Neuronal stem cell (in vitro differentiated cells): ENCODE measurements at regions not wholly inside any gene's neighbourhood (a gene's known extent, or its start where the extent isn't known, plus 50 kb on each side); places are given as distances from the start of the nearest gene placed in this dataset.

Experiments
- DNase-seq: peaks from one replicate; pipeline ENCODE4 v3.0.0-alpha.2; 2013; ENCODE audit warnings: low spot score
- H2AFZ ChIP-seq: one replicate; pipeline ENCODE4 v1.6.1; 2013; ENCODE audit warnings: mild to moderate bottlenecking, low read length, inconsistent platforms
- H2AK5ac ChIP-seq: 2 replicates; pipeline ENCODE4 v1.6.1; 2013; ENCODE audit warnings: low read depth, mild to moderate bottlenecking, inconsistent platforms, low read length, moderate library complexity, mixed read lengths
- H2BK120ac ChIP-seq: 2 replicates; pipeline ENCODE4 v1.6.1; 2013; ENCODE audit warnings: low read depth, mild to moderate bottlenecking, inconsistent platforms, low read length, moderate library complexity, mixed read lengths
- H2BK12ac ChIP-seq: one replicate; pipeline ENCODE4 v1.6.1; 2013; ENCODE audit warnings: low read length, inconsistent platforms
- H2BK15ac ChIP-seq: 2 replicates; pipeline ENCODE4 v1.6.1; 2013; ENCODE audit warnings: mild to moderate bottlenecking, low read length, inconsistent platforms, mixed read lengths
- H2BK5ac ChIP-seq: one replicate; pipeline ENCODE4 v1.6.1; 2013; ENCODE audit warnings: inconsistent platforms, mild to moderate bottlenecking, low read length, moderate library complexity
- H3K14ac ChIP-seq: one replicate; pipeline ENCODE4 v1.6.1; 2013; ENCODE audit warnings: low read length, inconsistent platforms
- H3K18ac ChIP-seq: 2 replicates; pipeline ENCODE4 v1.6.1; 2013; ENCODE audit warnings: low read length, inconsistent platforms
- H3K23ac ChIP-seq: 2 replicates; pipeline ENCODE4 v1.6.1; 2013; ENCODE audit warnings: low read depth, mild to moderate bottlenecking, mixed read lengths, low read length, inconsistent platforms; ENCODE audit not compliant: poor library complexity
- H3K27ac ChIP-seq: replicated peaks from 3 replicates; pipeline ENCODE4 v1.5.1; 2013; ENCODE audit warnings: low read length, inconsistent platforms
- H3K27me3 ChIP-seq, 3 experiments: 2 replicates each; pipeline ENCODE4 v1.6.1; 2013; ENCODE audit warnings: low read length in 3 of 3, mild to moderate bottlenecking in 2 of 3, inconsistent platforms in 1 of 3, low read depth in 1 of 3, mixed read lengths in 1 of 3, moderate library complexity in 1 of 3; ENCODE audit not compliant: control insufficient read depth in 3 of 3, insufficient read depth in 3 of 3
- H3K36me3 ChIP-seq, 2 donors: replicated peaks in 1 of 2; 2 replicates each; pipeline ENCODE4 v1.6.1; 2013; ENCODE audit warnings: low read length in 2 of 2; ENCODE audit not compliant: control insufficient read depth in 2 of 2, insufficient read depth in 2 of 2
- H3K4ac ChIP-seq: 2 replicates; pipeline ENCODE4 v1.6.1; 2013; ENCODE audit warnings: inconsistent platforms, mild to moderate bottlenecking, low read length, moderate library complexity
- H3K4me1 ChIP-seq, 2 donors: 1 replicate in 1 of 2; 2 replicates in 1 of 2; pipeline ENCODE4 v1.6.1; 2013; ENCODE audit warnings: low read length in 2 of 2, low read depth in 1 of 2; ENCODE audit not compliant: control insufficient read depth in 2 of 2, insufficient read depth in 1 of 2
- H3K4me2 ChIP-seq: one replicate; pipeline ENCODE4 v1.6.1; 2013; ENCODE audit warnings: mild to moderate bottlenecking, low read length, inconsistent platforms; ENCODE audit not compliant: insufficient read depth, poor library complexity, severe bottlenecking
- H3K4me3 ChIP-seq, 2 donors: 2 replicates each; pipeline ENCODE4 v1.5.1; 2013; ENCODE audit warnings: low read length in 2 of 2, mild to moderate bottlenecking in 2 of 2, inconsistent platforms in 1 of 2, moderate library complexity in 1 of 2
- H3K79me1 ChIP-seq: one replicate; pipeline ENCODE4 v1.6.1; 2013; ENCODE audit warnings: low read depth, mild to moderate bottlenecking, inconsistent platforms, low read length, moderate library complexity
- H3K9ac ChIP-seq: one replicate; pipeline ENCODE4 v1.6.1; 2013; ENCODE audit warnings: mild to moderate bottlenecking, low read depth, low read length, inconsistent platforms; ENCODE audit not compliant: poor library complexity
- H3K9me3 ChIP-seq, 2 donors: replicated peaks in 1 of 2; 2 replicates each; pipeline versions ENCODE3 to v1.6.1; 2013; ENCODE audit warnings: low read length in 2 of 2, mild to moderate bottlenecking in 2 of 2, inconsistent platforms in 1 of 2, low read depth in 1 of 2, mixed read lengths in 1 of 2, moderate library complexity in 1 of 2; ENCODE audit not compliant: control insufficient read depth in 2 of 2, insufficient read depth in 1 of 2
- H4K8ac ChIP-seq: one replicate; pipeline ENCODE4 v1.6.1; 2013; ENCODE audit warnings: low read depth, mild to moderate bottlenecking, inconsistent platforms, low read length, moderate library complexity
- H4K91ac ChIP-seq: one replicate; pipeline ENCODE4 v1.6.1; 2013; ENCODE audit warnings: low read length, low read depth, mild to moderate bottlenecking, inconsistent platforms; ENCODE audit not compliant: poor library complexity
- WGBS, 2 donors: extraction: QIAGEN DNeasy Blood & Tissue Kit; methylation state at CpG; one replicate each; pipeline ENCODE4 v1.1.7; 2013; ENCODE audit warnings: missing lambda C conversion rate in 2 of 2, mixed read lengths in 1 of 2; ENCODE audit not compliant: insufficient read length in 2 of 2, insufficient replicate concordance in 1 of 2; ENCODE audit errors: extremely low coverage in 2 of 2; 5-methylcytosine and 5-hydroxymethylcytosine counted together

DNA sequence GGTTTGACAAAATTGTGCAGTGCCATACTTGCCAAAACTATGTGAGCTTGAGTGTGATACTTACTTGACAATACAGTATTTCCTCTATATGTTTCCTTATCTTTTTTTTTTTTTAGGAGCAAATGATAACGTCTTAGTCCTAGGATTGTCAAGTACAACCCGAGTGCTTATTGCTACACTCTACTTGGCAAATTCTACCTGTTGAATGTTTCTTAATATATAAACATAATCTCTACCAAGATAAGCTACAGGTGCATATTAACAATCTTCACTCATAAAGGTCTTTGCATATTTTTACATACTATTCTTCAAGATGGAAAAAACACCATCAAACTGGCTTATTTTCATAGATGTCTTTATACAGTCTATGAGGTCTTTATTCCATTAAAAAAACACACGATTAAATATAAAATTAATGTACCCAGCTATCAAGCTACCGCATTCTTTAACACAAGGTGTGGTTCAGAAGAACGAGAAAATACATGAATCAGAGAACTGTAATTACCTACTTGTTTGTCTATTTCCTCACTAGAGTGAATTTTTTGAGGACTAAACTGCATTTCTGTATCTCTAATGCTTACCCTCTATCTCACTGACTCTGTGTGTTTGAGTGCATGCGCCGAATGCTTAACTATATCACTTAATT lies 76.1 kb upstream of the PDSS1 start:
- no peak overlapping the region for H3K23ac ChIP-seq
- no peaks in the 10 kb centered on the region for H3K79me1 ChIP-seq
- H3K27ac ChIP-seq = no peak overlapping the region
- no peak overlapping the region for H2BK120ac ChIP-seq
- no peak overlapping the region for H2BK5ac ChIP-seq
- peaks cover 0 to 35% (median 3%) of the 10 kb centered on the region in 3 experiments for H3K27me3 ChIP-seq
- H3K4ac ChIP-seq = no peak overlapping the region
- no peak overlapping the region for H4K8ac ChIP-seq
- no peak overlapping the region for H2AFZ ChIP-seq
- no peak overlapping the region for H2AK5ac ChIP-seq
- no peaks in the 10 kb centered on the region for H3K36me3 ChIP-seq
- no peaks in the 10 kb centered on the region for H3K9me3 ChIP-seq
- no peak overlapping the region for H3K4me3 ChIP-seq
- no peak overlapping the region for H2BK12ac ChIP-seq
- H3K18ac ChIP-seq = no peak overlapping the region
- H4K91ac ChIP-seq = no peak overlapping the region
- no peak overlapping the region for H3K14ac ChIP-seq
- no peak overlapping the region for H2BK15ac ChIP-seq
- H3K9ac ChIP-seq = no peak overlapping the region
- H3K4me2 ChIP-seq = no peak overlapping the region
- WGBS, 2 donors = no CpG with 5 or more reads among the region's 7 CpGs
- H3K4me1 ChIP-seq = peaks cover 0 to 2% of the 10 kb centered on the region in 2 donors
- no peak for DNase-seq

DNA sequence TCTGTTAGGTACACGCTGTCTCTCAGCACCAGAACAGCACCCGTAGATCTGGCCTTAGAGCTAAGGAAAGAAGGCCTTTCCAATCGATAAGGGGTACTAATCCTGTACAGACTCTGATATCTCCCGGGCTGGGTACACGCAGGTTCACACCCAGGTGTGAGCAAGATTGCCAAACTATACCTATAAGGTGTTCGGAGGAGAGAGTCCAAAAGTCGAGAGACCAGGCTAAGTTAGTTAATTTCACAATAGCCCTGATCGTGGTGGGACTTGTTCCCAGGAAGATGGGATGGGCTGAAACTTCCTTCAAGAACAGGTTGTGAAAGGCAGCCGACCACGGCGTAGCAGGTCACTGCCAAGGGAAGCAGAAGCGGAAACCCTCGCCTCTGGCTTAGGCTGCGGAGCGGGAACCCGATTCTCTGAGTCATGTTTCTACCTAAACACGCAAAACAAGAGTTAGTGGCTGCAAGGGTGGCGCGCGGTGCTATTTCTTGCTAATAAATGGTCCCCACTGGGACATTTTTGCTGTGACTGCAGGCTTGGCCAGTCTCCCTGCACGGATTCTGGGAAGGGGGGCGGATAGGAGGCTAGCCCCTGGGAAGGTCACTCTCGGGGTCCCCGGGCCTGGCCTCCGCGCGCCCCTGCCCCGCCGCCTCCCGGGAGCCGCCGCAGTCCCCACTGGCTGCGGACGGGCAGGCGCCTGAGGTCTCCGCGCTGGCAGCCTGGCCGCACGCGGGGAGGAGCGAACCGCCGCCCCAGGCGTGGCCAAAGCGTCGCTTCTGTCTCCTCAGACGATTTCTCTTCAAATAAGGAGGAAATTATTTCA lies 75.4 kb upstream of the PDSS1 start:
- Histone ChIP-seq H2AFZ (peak overlapping the region; percentile 74), H3K18ac (peak overlapping the region; percentile 66), H3K14ac (no peak overlapping the region), H3K9me3 (no peaks in the 10 kb centered on the region), H3K4me2 (peak overlapping the region; percentile 71), H3K79me1 (no peaks in the 10 kb centered on the region), H3K4ac (no peak overlapping the region), H3K4me1 (peaks cover 0 to 2% of the 10 kb centered on the region in 2 donors), H4K91ac (no peak overlapping the region), H3K9ac (no peak overlapping the region), H3K36me3 (no peaks in the 10 kb centered on the region), H2BK120ac (no peak overlapping the region), H3K23ac (no peak overlapping the region), H4K8ac (no peak overlapping the region), H2AK5ac (no peak overlapping the region), H3K27me3 (peaks cover 0 to 35% (median 3%) of the 10 kb centered on the region in 3 experiments), H3K4me3 (peak overlapping the region in 1 of 2 donors; percentile 70), H2BK12ac (no peak overlapping the region), H2BK5ac (no peak overlapping the region), H3K27ac (no peak overlapping the region), H2BK15ac (no peak overlapping the region)
- DNase-seq = peak; percentile 6
- WGBS, 2 donors = no CpG with 5 or more reads among the region's 47 CpGs

DNA sequence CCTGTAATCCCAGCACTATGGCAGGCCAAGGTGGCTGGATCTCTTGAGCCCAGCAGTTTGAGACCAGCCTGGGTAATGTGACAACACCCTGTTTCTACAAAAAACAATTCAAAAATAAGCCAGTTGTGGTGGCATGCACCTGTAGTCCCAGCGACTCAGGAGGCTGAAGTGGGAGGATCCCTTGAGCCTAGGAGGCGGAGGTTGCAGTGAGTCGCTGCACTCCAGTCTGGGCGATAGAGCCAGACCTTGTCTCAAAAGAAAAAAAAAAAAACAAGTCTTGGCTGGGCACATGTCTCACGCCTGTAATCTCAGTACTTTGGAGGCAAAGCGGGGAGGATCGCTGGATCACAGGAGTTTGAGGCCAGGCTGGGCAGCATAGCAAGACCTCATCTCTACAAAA lies 74.6 kb upstream of the PDSS1 start:
- H2AFZ ChIP-seq = peak overlapping the region; percentile 74
- H2BK5ac ChIP-seq = no peak overlapping the region
- H3K4me2 ChIP-seq = no peak overlapping the region
- peaks cover 0 to 35% (median 3%) of the 10 kb centered on the region in 3 experiments for H3K27me3 ChIP-seq
- H3K4me3 ChIP-seq = no peak overlapping the region
- no peaks in the 10 kb centered on the region for H3K79me1 ChIP-seq
- peaks cover 0 to 2% of the 10 kb centered on the region in 2 donors for H3K4me1 ChIP-seq
- H3K27ac ChIP-seq = no peak overlapping the region
- no peak overlapping the region for H2BK120ac ChIP-seq
- no peak for DNase-seq
- no peak overlapping the region for H2BK12ac ChIP-seq
- WGBS, 2 donors = no CpG with 5 or more reads among the region's 7 CpGs
- H3K36me3 ChIP-seq = no peaks in the 10 kb centered on the region
- no peak overlapping the region for H3K9ac ChIP-seq
- no peak overlapping the region for H3K4ac ChIP-seq
- no peak overlapping the region for H3K14ac ChIP-seq
- no peaks in the 10 kb centered on the region for H3K9me3 ChIP-seq
- no peak overlapping the region for H3K23ac ChIP-seq
- no peak overlapping the region for H4K91ac ChIP-seq
- no peak overlapping the region for H3K18ac ChIP-seq
- H2AK5ac ChIP-seq = no peak overlapping the region
- H4K8ac ChIP-seq = no peak overlapping the region
- H2BK15ac ChIP-seq = no peak overlapping the region

DNA sequence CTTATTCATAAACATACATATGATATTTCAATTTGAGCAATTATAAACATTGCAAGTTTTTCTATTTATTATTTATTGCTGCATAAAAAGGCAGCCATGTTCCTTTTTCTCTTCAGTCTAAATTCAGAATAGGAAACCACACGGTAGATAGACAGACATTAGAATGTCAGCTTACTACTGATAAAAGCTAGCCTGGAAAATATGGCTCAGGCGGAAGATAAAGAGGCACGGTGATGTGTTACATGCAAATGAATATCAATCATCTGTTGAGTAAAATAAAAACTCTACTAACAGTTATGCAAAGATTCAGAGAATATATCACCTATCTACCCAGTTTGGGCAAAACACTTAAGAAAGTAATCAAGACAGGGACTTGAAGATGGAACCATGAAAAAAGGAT lies 73.5 kb upstream of the PDSS1 start:
- no CpG with 5 or more reads among the region's 3 CpGs for WGBS, 2 donors
- Histone ChIP-seq H2BK120ac (no peak overlapping the region), H2BK5ac (no peak overlapping the region), H3K9me3 (no peaks in the 10 kb centered on the region), H3K4me3 (no peak overlapping the region), H3K9ac (no peak overlapping the region), H2AK5ac (no peak overlapping the region), H3K14ac (no peak overlapping the region), H3K27ac (no peak overlapping the region), H3K18ac (no peak overlapping the region), H4K8ac (no peak overlapping the region), H3K36me3 (no peaks in the 10 kb centered on the region), H3K27me3 (peaks cover 0 to 35% (median 3%) of the 10 kb centered on the region in 3 experiments), H2BK12ac (no peak overlapping the region), H3K4me1 (peaks cover 0 to 2% of the 10 kb centered on the region in 2 donors), H2AFZ (no peak overlapping the region), H3K79me1 (no peaks in the 10 kb centered on the region), H3K23ac (no peak overlapping the region), H4K91ac (no peak overlapping the region), H2BK15ac (no peak overlapping the region), H3K4me2 (no peak overlapping the region), H3K4ac (no peak overlapping the region)
- no peak for DNase-seq
